C4-2B (cell line): ENCODE measurements at regions not wholly inside any gene's neighbourhood (a gene's known extent, or its start where the extent isn't known, plus 50 kb on each side); places are given as distances from the start of the nearest gene placed in this dataset.

Experiments
- H3K27ac ChIP-seq: fragments of 450-650 bp; 2 replicates; pipeline ENCODE4 v1.5.1; 2017
- ZFX ChIP-seq: fragments of 450-650 bp; IDR thresholded peaks from 2 replicates; pipeline ENCODE4 v1.6.1; 2017
- TF ChIP-seq, protein P1 (sequence below): fragments of 450-650 bp; conservative IDR thresholded peaks from 2 replicates; pipeline ENCODE4 v1.5.1; 2017; ENCODE audit warnings: mild to moderate bottlenecking

DNA sequence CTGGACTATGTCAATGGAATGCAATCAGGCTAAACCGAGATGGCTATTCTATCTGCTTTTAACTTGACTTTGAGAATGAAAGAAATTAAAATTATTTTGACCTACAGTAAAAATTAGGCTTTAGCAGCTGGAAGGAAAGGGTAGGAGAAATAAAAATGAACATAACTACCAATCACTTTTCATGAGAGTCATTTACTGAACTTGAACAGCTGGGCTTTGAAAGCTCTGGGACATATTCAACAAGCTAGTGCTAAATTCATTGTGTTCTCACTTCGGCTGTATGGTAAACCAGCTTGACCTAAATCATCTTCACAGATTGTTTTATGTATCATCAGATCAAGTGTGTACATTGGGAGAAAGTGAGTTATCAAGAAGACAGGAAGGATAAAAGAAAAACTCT lies 161.5 kb upstream of the STXBP5 start:
- H3K27ac ChIP-seq, result no peak overlapping the region
- TF ChIP-seq, protein P1, sequence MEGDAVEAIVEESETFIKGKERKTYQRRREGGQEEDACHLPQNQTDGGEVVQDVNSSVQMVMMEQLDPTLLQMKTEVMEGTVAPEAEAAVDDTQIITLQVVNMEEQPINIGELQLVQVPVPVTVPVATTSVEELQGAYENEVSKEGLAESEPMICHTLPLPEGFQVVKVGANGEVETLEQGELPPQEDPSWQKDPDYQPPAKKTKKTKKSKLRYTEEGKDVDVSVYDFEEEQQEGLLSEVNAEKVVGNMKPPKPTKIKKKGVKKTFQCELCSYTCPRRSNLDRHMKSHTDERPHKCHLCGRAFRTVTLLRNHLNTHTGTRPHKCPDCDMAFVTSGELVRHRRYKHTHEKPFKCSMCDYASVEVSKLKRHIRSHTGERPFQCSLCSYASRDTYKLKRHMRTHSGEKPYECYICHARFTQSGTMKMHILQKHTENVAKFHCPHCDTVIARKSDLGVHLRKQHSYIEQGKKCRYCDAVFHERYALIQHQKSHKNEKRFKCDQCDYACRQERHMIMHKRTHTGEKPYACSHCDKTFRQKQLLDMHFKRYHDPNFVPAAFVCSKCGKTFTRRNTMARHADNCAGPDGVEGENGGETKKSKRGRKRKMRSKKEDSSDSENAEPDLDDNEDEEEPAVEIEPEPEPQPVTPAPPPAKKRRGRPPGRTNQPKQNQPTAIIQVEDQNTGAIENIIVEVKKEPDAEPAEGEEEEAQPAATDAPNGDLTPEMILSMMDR, result no peak
- TF ChIP-seq ZFX, result no peak

DNA sequence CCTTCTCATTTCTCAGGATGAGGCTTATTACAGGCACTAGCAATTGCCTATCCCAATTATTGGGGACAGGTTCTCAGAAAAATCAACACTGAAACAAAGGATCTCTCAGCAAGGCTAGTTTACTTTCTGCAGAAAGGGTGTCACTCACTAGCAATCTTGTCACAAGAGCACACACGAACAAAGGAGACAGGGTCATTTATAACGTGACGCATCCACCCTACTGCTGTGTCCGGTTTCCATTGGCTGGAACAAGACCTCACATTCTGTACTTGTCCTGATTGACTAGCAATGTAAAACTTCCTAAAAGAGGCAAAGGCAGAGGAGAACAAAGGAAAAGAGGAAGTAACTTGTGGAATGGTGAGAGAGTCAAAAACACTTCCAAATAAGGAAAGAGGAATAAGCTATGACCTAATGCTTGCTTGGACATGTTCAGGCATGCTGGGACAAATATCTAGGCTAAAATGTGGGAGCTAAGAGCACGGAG lies 160.2 kb upstream of the STXBP5 start:
- TF ChIP-seq, protein P1, result no peak
- TF ChIP-seq ZFX, result no peak
- no peak overlapping the region for H3K27ac ChIP-seq

DNA sequence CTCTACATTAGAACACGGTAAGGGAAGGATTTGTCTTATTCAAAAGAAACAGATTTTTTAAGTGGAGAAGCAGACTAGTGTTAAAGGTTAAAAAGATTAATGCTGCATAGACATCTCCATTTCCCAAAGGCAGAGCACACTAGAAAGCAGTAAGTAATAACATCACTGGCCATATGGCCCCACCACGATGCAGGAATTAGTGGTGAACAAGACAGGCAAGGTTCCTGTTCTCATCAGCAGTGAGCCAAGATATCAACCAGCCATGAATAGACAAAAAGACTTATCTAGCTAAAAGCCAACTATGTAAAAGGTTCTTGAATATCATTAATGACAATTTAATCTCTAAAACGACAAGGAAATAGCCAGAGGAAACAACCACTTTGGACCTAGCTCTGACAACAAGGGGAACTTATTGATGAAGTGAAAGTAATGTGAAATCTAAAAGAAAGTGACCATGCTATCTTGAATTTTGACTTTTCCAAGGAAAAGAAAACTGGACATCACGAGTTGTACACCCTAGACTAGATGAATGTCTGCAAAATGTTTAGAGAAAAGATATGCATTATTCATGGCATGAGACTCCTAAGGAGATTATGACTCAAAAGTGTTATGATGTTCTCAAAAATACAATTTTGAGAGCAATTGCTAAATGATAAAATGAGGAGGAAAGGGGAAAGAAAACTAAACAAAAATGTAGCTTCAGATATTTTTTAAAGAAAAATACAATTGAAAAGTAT lies 157.9 kb upstream of the STXBP5 start:
- no peak for TF ChIP-seq ZFX
- TF ChIP-seq, protein P1, result no peak

DNA sequence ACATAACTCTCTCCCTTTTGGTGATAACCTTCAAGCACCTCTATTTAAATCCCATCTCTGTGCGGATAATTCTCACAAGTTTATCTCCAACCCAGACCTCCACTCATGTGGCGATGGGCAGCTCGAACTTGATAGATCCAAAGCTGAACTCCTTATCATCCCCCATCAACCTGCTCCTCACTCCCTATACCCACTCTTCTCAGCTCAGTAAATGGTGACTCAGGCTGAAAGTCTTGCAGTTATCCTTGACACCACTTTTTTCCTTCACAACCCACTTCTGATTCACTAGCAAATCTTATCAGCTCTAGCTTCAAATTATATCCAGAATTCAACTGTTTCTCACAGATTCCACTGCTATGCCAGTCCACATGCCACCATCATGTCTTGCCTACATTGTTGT lies 155.3 kb upstream of the STXBP5 start:
- no peak overlapping the region for H3K27ac ChIP-seq
- TF ChIP-seq ZFX, result no peak
- TF ChIP-seq, protein P1, result no peak

More for the DNA sequence above, 157.9 kb upstream of the STXBP5 start:
- no peak overlapping the region for H3K27ac ChIP-seq

DNA sequence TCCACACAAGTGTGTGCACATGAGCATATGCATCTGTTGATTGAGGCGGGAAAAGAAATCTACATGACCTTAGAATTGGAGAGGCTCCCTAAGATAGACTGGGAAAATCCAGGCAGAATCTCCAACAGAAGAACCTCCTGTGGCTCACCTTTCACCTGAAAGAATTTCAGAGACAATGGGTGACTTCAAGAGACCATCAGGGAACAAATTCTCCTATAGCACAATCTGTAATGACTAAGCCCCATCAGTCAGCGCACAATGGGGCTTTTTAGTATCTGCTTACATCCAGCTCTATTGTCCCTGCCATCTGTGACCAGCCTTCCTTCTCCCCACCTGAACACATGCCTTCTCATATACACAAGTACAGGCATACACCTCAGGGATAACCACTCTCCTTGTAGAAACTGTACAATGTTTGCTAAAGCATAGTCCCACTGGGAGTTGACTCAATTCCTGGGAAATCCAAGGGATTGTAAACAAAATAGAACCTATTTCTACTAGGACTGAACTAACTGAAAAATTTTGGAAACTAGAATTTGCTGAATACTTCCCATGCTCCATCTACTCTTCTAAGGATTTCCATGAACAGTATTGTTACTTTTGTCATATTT lies 150.8 kb upstream of the STXBP5 start:
- TF ChIP-seq ZFX, result no peak
- TF ChIP-seq, protein P1, result no peak
- H3K27ac ChIP-seq, result no peak overlapping the region

DNA sequence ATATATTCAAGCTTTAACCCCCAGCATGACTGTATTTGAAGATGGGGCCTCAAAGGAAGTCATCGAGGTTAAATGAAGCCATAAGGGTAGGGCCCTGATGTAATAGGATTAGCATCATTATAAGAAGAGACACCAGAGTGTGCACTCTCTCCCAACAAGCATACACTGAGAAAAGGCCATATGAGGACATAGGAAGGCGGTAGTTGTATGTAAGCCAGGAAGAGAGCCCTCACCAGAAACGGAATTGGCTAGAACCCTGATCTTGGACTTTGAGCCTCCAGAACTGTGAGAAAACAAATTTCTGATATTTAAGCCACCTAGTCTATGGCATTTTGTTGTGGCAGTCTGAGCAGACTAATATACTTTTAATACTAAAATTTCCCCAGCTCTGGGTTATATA lies 150.1 kb upstream of the STXBP5 start:
- TF ChIP-seq, protein P1, result no peak
- TF ChIP-seq ZFX, result no peak
- no peak overlapping the region for H3K27ac ChIP-seq

DNA sequence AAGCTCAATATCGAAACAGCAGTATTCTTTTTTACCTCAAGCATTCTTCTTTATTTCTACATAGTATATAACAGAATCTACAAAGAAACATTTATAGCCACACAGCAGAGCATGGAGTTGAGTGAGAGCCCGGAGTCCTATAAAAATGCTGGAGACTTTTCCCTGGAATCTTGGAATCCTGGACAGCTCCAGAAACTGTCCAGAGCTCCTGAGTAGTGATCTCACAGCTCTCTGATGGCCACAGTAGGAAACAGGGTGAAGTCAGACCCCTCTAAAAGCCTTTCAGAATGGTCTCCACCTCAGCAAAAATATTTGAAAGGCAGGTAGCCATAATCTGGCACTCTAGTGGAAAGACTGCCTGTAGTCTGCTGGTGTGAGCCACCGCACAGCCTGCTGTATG lies 149.3 kb upstream of the STXBP5 start:
- TF ChIP-seq, protein P1, result no peak
- no peak for TF ChIP-seq ZFX
- no peak overlapping the region for H3K27ac ChIP-seq
